HTR-8/SVneo (cell line): ENCODE measurements at regions not wholly inside any gene's neighbourhood (a gene's known extent, or its start where the extent isn't known, plus 50 kb on each side); places are given as distances from the start of the nearest gene placed in this dataset.
"Not testable (repeated sequence)": the region's sequence is repeated elsewhere in the genome, so short reads cannot be mapped to it uniquely, and the experiment has no call there.

Experiments
- DNase-seq: peaks from one replicate; pipeline ENCODE4 v3.0.0; 2011; ENCODE audit warnings: low spot score, mixed read lengths; ENCODE audit not compliant: insufficient read length
- FAIRE-seq: peaks from 2 replicates; lab custom pipeline; 2011; peaks lifted over from hg19 to GRCh38; lab: Jason Lieb, UNC

GRCh38 chr13:24563087-24563486 lies 50.5 kb upstream of the PARP4 start:
- no peak for FAIRE-seq

GRCh38 chr13:24563971-24564370 lies 51.4 kb upstream of the PARP4 start:
- not testable (repeated sequence) for FAIRE-seq, DNase-seq

More at GRCh38 chr13:24563087-24563486, 50.5 kb upstream of the PARP4 start:
- DNase-seq: no peak

- FAIRE-seq (no peak), DNase-seq (no peak)
These were observed 52.3 kb upstream of the PARP4 start for GRCh38 chr13:24564881-24565280.

- FAIRE-seq, DNase-seq: not testable (repeated sequence)
These were observed 55.0 kb upstream of the PARP4 start for GRCh38 chr13:24567593-24567992.

GRCh38 chr13:24574847-24575246 lies 62.3 kb upstream of the PARP4 start:
- DNase-seq (no peak), FAIRE-seq (no peak)

GRCh38 chr13:24580315-24580714 lies 67.7 kb upstream of the PARP4 start:
- not testable (repeated sequence) for DNase-seq

GRCh38 chr13:24581578-24581977 lies 69.0 kb upstream of the PARP4 start:
- not testable (repeated sequence) for FAIRE-seq, DNase-seq

More at GRCh38 chr13:24580315-24580714, 67.7 kb upstream of the PARP4 start:
- FAIRE-seq: not testable (repeated sequence)

GRCh38 chr13:24591697-24592096 lies 79.1 kb upstream of the PARP4 start:
- not testable (repeated sequence) for FAIRE-seq, DNase-seq

- DNase-seq, FAIRE-seq: not testable (repeated sequence)
These were observed 82.1 kb upstream of the ATP12A start for GRCh38 chr13:24597906-24598670.

- DNase-seq, FAIRE-seq: not testable (repeated sequence)
These were observed 81.0 kb upstream of the ATP12A start for GRCh38 chr13:24599019-24599791.

- no peak for FAIRE-seq
- peak; percentile 14 for DNase-seq
These were observed 74.3 kb upstream of the ATP12A start for GRCh38 chr13:24605923-24606372.

- DNase-seq: no peak
- no peak for FAIRE-seq
These were observed 73.6 kb upstream of the ATP12A start for GRCh38 chr13:24606486-24607170.

GRCh38 chr13:24610956-24611355 lies 69.3 kb upstream of the ATP12A start:
- no peak for FAIRE-seq
- DNase-seq: no peak

GRCh38 chr13:24612726-24613125 lies 67.5 kb upstream of the ATP12A start:
- no peak for DNase-seq
- no peak for FAIRE-seq

- FAIRE-seq (no peak), DNase-seq (no peak)
These were observed 67.1 kb upstream of the ATP12A start for GRCh38 chr13:24613128-24613527.

- DNase-seq (no peak), FAIRE-seq (no peak)
These were observed 66.5 kb upstream of the ATP12A start for GRCh38 chr13:24613755-24614154.

GRCh38 chr13:24614306-24615080 lies 65.7 kb upstream of the ATP12A start:
- FAIRE-seq (no peak), DNase-seq (no peak)

GRCh38 chr13:24615114-24615513 lies 65.1 kb upstream of the ATP12A start:
- no peak for FAIRE-seq
- DNase-seq: no peak

- no peak for FAIRE-seq
- DNase-seq: no peak
These were observed 64.2 kb upstream of the ATP12A start for GRCh38 chr13:24615911-24616472.
